ENCODE measurements at regions not wholly inside any gene's neighbourhood (a gene's known extent, or its start where the extent isn't known, plus 50 kb on each side); places are given as distances from the start of the nearest gene placed in this dataset.

- no peak for DNase-seq
Measured at GRCh38 chr12:41869432-41869831, 275.2 kb downstream of the GXYLT1 start.

GRCh38 chr12:41866878-41867430 is 277.7 kb downstream of the GXYLT1 start:
- DNase-seq: no peak

- no peak for DNase-seq
Measured at GRCh38 chr12:41856228-41856627, 288.4 kb downstream of the GXYLT1 start.

GRCh38 chr12:41850046-41850445 is 294.6 kb downstream of the GXYLT1 start:
- no peak for DNase-seq

GRCh38 chr12:41846718-41847117 is 298.0 kb downstream of the GXYLT1 start:
- DNase-seq: no peak

- no peak for DNase-seq
Measured at GRCh38 chr12:41836416-41836815, 308.3 kb downstream of the GXYLT1 start.

- no peak for DNase-seq
Measured at GRCh38 chr12:41835556-41835955, 309.1 kb downstream of the GXYLT1 start.

GRCh38 chr12:41819948-41820347 is 324.7 kb downstream of the GXYLT1 start:
- no peak for DNase-seq

- DNase-seq: no peak
Measured at GRCh38 chr12:41804026-41804425, 340.6 kb downstream of the GXYLT1 start.

- DNase-seq: no peak
Measured at GRCh38 chr12:41802803-41803202, 341.9 kb downstream of the GXYLT1 start.

- no peak for DNase-seq
Measured at GRCh38 chr12:41801261-41801660, 343.4 kb downstream of the GXYLT1 start.

GRCh38 chr12:41799671-41800070 is 345.0 kb downstream of the GXYLT1 start:
- DNase-seq: no peak

GRCh38 chr12:41795910-41796309 is 348.8 kb downstream of the GXYLT1 start:
- no peak for DNase-seq

GRCh38 chr12:41795051-41795600 is 349.5 kb downstream of the GXYLT1 start:
- DNase-seq: no peak

- DNase-seq: no peak
Measured at GRCh38 chr12:41794336-41794735, 350.3 kb downstream of the GXYLT1 start.

- DNase-seq: no peak
Measured at GRCh38 chr12:41784957-41785356, 359.7 kb downstream of the GXYLT1 start.

GRCh38 chr12:41778934-41779333 is 365.7 kb downstream of the GXYLT1 start:
- no peak for DNase-seq

GRCh38 chr12:41777064-41777790 is 367.4 kb downstream of the GXYLT1 start:
- DNase-seq: no peak

- DNase-seq: no peak
Measured at GRCh38 chr12:41772478-41772877, 372.2 kb downstream of the GXYLT1 start.

GRCh38 chr12:41769810-41770209 is 374.9 kb downstream of the GXYLT1 start:
- DNase-seq: no peak

GRCh38 chr12:41768456-41768855 is 376.2 kb downstream of the GXYLT1 start:
- no peak for DNase-seq

- no peak for DNase-seq
Measured at GRCh38 chr12:41762691-41763090, 382.0 kb downstream of the GXYLT1 start.

GRCh38 chr12:41745593-41745992 is 399.1 kb downstream of the GXYLT1 start:
- no peak for DNase-seq

GRCh38 chr12:41743835-41744234 is 400.8 kb downstream of the GXYLT1 start:
- DNase-seq: no peak

- DNase-seq: no peak
Measured at GRCh38 chr12:41739066-41739465, 405.6 kb downstream of the GXYLT1 start.

Measured in MV-4-11 (cell line).